ENCODE measurements at regions not wholly inside any gene's neighbourhood (a gene's known extent, or its start where the extent isn't known, plus 50 kb on each side); places are given as distances from the start of the nearest gene placed in this dataset.

- no peak for TF ChIP-seq CTCF (IDR thresholded peaks at IDR 0.05)
- no peak for TF ChIP-seq EZH2 (IDR thresholded peaks at IDR 0.05)
Measured at GRCh38 chr1:5430911-5431697, 561.1 kb downstream of the NPHP4 start.

Data from neural progenitor cell (in vitro differentiated cells).